ENCODE measurements at regions not wholly inside any gene's neighbourhood (a gene's known extent, or its start where the extent isn't known, plus 50 kb on each side); places are given as distances from the start of the nearest gene placed in this dataset.

DNA sequence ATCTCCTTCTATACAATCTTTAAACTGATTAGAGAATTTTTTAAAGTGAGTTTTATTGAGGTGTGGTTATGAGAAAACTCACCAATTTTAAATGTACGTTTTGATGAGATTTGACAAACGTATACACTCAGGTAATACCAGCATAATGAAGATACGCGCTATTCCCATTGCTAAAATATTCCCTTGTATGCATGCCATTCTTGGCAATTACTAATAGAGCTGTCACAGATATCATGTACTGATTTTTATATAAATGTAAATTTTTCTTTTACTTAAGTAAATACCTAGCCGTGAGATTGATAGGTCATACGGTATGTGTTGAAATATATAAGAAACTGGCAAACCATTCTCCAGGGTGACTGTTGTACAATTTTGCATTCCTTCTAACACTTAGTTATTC lies 384.7 kb downstream of the PTH2R start:
- TF ChIP-seq, protein P1, sequence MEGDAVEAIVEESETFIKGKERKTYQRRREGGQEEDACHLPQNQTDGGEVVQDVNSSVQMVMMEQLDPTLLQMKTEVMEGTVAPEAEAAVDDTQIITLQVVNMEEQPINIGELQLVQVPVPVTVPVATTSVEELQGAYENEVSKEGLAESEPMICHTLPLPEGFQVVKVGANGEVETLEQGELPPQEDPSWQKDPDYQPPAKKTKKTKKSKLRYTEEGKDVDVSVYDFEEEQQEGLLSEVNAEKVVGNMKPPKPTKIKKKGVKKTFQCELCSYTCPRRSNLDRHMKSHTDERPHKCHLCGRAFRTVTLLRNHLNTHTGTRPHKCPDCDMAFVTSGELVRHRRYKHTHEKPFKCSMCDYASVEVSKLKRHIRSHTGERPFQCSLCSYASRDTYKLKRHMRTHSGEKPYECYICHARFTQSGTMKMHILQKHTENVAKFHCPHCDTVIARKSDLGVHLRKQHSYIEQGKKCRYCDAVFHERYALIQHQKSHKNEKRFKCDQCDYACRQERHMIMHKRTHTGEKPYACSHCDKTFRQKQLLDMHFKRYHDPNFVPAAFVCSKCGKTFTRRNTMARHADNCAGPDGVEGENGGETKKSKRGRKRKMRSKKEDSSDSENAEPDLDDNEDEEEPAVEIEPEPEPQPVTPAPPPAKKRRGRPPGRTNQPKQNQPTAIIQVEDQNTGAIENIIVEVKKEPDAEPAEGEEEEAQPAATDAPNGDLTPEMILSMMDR (IDR thresholded peaks at IDR 0.05) = no peak
- TF ChIP-seq POLR2A (IDR thresholded peaks at IDR 0.05) = no peak
